ENCODE measurements at regions not wholly inside any gene's neighbourhood (a gene's known extent, or its start where the extent isn't known, plus 50 kb on each side); places are given as distances from the start of the nearest gene placed in this dataset.
A peak's percentile ranks its signal among the peaks of the same experiment; 100 is the strongest.
"Not testable (repeated sequence)": the region's sequence is repeated elsewhere in the genome, so short reads cannot be mapped to it uniquely, and the experiment has no call there.

DNA sequence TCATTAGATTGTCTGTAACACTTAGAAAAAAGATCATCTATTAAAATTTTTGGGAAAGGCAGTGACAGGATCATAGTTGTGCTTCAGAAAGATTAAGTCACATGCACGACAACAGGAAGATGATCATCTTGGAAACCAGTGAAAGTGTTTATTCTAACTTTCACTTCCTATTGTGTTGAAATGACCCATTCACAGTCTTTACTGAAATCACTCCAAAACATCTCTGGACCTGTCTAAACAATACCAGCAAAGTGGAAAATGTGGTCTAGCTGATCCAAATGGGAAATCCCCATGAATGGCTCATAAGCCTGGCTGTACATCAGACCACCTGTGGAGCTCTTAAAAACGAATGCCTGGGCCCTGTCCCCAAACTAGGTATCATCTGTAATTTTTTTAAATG lies 111.1 kb upstream of the ETV3 start:
- peak; percentile 21 for DNase-seq

DNA sequence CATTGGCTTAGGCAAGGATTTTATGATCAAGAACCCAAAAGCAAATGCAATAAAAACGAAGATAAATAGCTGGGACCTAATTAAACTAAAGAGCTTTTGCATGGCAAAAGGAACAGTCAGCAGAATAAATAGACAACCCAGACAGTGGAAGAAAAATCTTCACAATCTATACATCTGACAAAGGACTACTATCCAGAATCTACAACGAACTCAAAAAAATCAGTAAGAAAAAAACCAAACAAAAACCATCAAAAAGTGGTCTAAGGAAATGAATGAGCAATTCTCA lies 109.5 kb upstream of the ETV3 start:
- not testable (repeated sequence) for DNase-seq

GRCh38 chr1:157247005-157247763 lies 109.0 kb upstream of the ETV3 start:
- no peak for DNase-seq

DNA sequence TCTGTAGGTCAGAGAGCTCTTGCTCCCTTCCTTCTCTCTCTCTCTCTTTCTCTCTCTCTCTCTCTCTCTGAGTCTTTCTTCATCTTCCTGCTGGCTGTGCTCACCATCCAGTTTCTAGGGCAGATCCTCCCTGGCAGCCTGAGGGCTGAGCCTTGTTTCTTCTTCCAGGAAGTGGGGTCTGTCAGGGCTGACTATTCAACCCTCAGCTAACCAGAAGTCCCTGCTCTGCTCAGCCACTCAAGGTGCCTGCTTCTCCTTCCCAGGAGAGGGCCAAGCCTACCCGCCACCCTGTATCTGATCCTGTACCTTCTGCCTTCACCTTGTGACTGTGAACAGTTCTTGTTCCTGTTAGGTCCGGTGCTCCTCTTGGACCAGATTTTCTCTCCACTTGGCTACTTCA lies 107.6 kb upstream of the ETV3 start:
- no peak for DNase-seq

DNA sequence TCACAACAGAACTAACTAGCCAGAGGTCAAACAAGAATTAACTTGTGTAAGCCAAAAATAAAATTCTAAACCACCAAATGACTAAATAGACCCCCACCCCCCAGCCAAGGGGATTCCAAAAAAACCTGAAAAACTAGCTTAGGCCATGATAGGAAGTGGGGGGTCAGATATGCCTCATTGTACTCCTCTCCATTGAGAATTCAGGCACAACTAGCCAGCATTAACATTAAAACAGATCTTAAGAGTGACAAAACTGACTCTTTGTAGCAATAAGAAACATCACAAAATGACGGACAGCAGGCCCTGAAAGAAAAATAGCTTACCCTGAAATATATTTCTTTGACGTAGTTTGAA lies 103.0 kb upstream of the ETV3 start:
- DNase-seq: no peak

- no peak for DNase-seq
These were observed 102.4 kb upstream of the ETV3 start for GRCh38 chr1:157240495-157241184.

GRCh38 chr1:157239936-157240335 lies 101.7 kb upstream of the ETV3 start:
- DNase-seq: no peak

DNA sequence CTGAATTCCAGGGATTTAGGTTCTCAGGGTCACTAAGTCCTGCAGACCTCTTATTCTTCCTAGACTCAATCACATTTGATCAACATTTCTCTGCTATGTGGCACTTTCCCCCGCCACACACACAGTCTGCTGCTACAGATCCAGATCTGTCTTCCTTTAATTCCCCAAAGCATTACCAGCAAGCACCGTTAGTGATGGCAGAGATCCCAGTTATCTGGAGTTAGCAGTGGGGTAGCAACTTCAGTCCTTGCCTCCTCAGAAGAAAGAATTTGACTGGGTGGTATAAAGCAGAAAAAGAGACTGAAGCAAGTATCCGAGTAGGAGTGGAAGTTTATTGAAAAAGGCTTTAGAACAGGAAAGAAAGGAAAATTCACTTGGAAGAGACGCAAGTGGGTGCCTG lies 100.4 kb upstream of the ETV3 start:
- no peak for DNase-seq

DNA sequence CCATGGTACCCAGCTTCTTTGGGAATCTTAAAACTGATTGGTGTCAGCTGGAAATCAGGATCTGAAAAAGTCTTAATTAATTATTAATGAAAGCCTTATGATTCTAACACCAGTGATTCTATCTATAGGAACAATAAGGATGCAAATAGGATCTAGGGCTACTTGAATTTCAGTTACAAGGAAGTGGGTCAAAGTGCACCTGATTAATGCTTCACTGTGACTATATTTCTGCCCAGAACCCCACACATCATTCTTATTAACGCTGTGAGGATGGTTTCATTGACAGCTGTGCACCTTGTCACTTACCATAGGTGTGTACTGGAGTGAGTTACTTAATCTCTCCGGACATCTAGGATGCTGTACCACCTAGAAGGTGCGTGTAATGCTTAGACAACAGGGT lies 99.8 kb upstream of the ETV3 start:
- no peak for DNase-seq

DNA sequence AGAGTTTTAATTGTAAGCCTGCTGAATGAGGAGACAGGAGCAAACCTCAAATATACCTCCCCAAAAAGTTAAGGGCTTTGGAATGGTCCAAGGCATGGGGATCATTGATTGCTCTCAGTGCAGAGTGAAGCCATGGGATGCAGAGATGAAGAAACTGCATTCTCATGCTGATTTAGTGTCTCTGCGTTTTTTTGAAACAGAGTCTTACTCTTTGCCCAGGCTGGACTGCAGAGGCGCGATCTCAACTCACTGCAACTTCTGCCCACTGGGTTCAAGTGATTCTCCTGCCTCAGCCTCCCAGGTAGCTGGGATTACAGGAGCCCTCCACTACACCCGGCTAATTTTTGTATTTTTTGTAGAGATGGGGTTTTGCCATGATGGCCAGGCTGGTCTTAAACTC lies 99.3 kb upstream of the ETV3 start:
- no peak for DNase-seq

DNA sequence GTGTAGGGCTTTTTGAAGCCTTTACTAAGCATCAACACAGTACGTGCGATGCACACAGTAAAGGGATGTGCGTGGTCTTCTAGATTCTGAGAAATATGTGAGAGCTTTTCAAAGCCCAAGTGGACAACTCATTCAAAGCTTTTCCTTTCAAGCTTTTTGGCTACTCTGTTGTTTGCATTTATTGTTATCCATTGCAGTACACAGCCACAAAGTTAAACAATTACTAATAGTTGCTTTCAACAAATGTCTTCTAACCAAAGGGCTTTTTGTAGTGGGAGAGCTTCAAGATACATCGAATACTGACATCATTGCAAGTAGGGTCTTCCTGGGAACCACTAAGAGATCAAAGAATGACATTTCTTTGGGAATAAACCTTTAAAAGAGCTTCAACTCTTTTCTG lies 97.9 kb upstream of the ETV3 start:
- no peak for DNase-seq

DNA sequence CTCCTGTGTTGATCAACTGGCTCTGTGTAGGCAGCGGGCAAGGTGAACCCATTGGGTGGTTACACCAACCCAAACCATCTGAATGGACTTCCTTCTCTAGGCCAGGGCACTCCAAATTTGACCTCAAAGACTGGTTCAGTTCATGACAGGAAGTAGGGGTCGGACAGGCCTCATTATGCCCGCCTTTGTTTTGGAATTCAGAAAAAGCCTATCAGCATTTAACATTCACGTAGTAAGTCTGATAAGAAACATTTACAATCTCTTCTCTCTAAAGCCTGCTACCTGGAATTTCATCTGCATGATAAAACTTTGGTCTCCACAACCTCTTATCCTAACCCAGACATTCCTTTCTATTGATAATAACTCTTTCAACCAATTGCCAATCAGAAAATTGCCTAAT lies 97.1 kb upstream of the ETV3 start:
- DNase-seq: no peak

DNA sequence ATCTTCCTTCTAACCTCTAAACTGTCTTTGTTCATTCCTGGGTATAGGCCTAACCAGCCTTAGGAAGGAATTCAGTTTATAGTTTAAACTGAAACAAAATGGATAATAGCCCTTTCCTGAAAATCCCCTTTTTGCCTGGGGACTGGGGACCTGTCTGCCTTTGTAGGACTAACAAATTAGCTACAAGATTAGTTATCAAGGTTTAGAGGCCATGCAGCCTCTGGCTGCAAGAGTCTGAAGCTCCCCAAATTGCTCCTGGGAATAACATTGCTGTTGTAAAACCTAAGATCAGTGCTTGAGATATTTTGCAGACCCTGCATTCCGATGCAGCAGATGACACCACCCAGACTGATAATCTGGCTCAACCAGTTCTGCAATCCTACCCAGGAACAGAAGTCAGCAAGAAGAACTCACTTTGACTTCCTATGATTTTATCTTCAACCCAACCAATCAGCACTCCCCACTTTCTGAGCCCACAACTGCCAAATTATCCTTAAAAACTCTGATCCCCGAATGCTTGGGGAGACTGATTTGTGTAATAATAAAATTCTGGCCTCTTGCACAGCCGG lies 96.6 kb upstream of the ETV3 start:
- no peak for DNase-seq

- DNase-seq: peak; percentile 43
These were observed 94.9 kb upstream of the ETV3 start for GRCh38 chr1:157233131-157233530.

GRCh38 chr1:157231846-157232525 lies 93.8 kb upstream of the ETV3 start:
- no peak for DNase-seq

- DNase-seq: no peak
These were observed 92.3 kb upstream of the ETV3 start for GRCh38 chr1:157230500-157230899.

- no peak for DNase-seq
These were observed 89.5 kb upstream of the ETV3 start for GRCh38 chr1:157227700-157228099.

DNA sequence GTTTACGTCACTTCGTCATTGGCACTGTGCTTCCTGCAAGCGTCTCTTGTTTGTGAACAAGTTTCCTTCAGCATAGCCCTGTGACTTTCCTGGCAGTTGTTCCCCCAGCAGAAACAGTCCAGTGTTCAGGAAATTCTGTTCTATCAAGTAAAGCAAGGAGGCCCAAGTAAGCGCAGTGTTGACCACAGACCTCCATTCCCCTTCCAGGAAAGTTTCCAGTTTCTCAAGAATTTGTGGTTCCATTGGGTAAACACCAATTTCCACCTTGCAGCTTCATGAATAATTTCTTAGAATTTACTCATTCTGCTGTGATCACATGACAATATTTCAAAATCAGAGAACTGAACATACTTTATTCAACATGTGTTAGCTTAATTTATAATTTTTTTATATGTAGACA lies 88.5 kb upstream of the ETV3 start:
- peak; percentile 11 for DNase-seq

DNA sequence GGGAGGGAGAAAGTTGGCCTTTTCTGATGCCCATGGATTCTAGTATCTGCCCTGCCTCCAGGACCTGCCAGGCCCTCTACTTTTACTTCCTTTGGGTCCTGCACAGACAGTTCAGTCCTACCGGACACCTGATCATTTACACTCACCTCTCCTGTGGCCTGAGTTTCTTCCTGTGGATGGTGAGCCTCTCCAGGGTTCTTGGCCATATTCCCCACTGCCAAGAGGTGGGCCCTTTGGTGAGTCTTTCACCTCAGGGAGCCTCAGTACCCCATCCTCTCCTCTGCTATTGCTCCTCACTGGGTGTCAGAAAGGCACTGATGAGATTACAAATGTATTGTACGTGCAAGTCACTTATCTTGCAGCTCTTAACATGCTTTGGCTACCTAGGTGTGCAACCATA lies 81.4 kb upstream of the ETV3 start:
- DNase-seq: no peak

GRCh38 chr1:157219182-157219581 lies 81.0 kb upstream of the ETV3 start:
- DNase-seq: no peak

DNA sequence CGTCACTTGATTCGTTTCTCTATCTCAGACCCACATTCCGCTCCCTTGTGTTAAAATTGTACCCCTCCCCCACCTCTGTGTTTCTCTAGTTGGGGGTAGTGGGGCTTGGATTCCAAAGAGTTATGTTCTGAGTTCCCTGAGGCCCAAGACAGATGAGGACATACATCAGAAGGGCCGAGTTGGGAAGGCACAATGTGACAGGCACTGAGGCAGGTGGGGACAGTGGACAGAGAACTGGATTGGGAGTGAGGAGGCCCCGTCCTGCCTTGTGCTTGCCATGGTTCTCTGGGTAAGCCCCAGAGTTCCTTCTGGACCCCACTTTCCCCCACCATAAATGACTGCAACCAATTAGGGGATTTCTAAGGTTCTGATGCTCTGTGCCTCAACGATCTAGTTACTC lies 80.5 kb upstream of the ETV3 start:
- no peak for DNase-seq

GRCh38 chr1:157217486-157217885 lies 79.3 kb upstream of the ETV3 start:
- no peak for DNase-seq

- no peak for DNase-seq
These were observed 75.6 kb upstream of the ETV3 start for GRCh38 chr1:157213836-157214235.

- DNase-seq: no peak
These were observed 71.3 kb upstream of the ETV3 start for GRCh38 chr1:157209514-157209913.

Data from activated CD4-positive, alpha-beta T cell treated with anti-CD3 and anti-CD28 coated beads, Interleukin-10, Interleukin-2, amounts not matched to agents 100 ng/mL and 50 ng/mL, durations not matched to agents 16 hours and 8 hours (primary cell).